Gastrocnemius medialis (tissue), 4 donors: ENCODE measurements at regions not wholly inside any gene's neighbourhood (a gene's known extent, or its start where the extent isn't known, plus 50 kb on each side); places are given as distances from the start of the nearest gene placed in this dataset.

Source experiments
- ATAC-seq, 2 donors: fragments of 150-250 bp; one replicate each; pipeline ENCODE4 v1.9.1; 2016
- DNase-seq, 2 donors: peaks; one replicate each; pipeline ENCODE4 v3.0.0-alpha.2; 2019
- H3K27ac ChIP-seq, 4 donors: fragments of 200-600 bp; sonication (generic); 1 replicate in 1 of 4; 2 replicates in 3 of 4; pipeline ENCODE4 v1.5.1; 2016 to 2018; ENCODE audit warnings: mild to moderate bottlenecking in 2 of 4, moderate library complexity in 1 of 4
- H3K27me3 ChIP-seq, 3 donors: fragments of 200-600 bp; sonication (generic) in 2 of 3; 1 replicate in 1 of 3; 2 replicates in 2 of 3; pipeline versions ENCODE4 v1.5.1 to v1.6.0; 2016 to 2019; ENCODE audit warnings: mild to moderate bottlenecking in 1 of 3, moderate library complexity in 1 of 3
- H3K36me3 ChIP-seq, 2 donors: fragments of 200-600 bp; sonication (generic) in 1 of 2; one replicate each; pipeline ENCODE4 v1.5.1; 2017 to 2018
- H3K4me1 ChIP-seq, 2 donors: fragments of 200-600 bp; sonication (generic) in 1 of 2; one replicate each; pipeline ENCODE4 v1.5.1; 2016 to 2017; ENCODE audit warnings: mild to moderate bottlenecking in 2 of 2
- H3K4me3 ChIP-seq, 4 donors: fragments of 200-600 bp; sonication (generic) in 3 of 4; 1 replicate in 1 of 4; 2 replicates in 3 of 4; pipeline ENCODE4 v1.5.1; 2016 to 2019; ENCODE audit warnings: mild to moderate bottlenecking in 2 of 4
- H3K9me3 ChIP-seq, 3 donors: fragments of 200-600 bp; sonication (generic) in 2 of 3; 1 replicate in 1 of 3; 2 replicates in 2 of 3; pipeline ENCODE4 v1.5.1; 2016 to 2019
- POLR2A ChIP-seq, 2 donors: fragments of 450-650 bp; IDR thresholded peaks; one replicate each; pipeline ENCODE4 v1.6.1; 2017; ENCODE audit warnings: antibody characterized with exemption in 2 of 2, mild to moderate bottlenecking in 2 of 2, moderate library complexity in 2 of 2
- in situ Hi-C, 4 donors: fragments of 200-750 bp; cut with MboI; loops; one replicate each; pipeline versions ENCODE4 v1.15.0 to v1.8.0; 2017; ENCODE audit warnings: low sequenced_read_pairs in 4 of 4
- intact Hi-C: fragments of 100-400 bp; cut with DNase I; formaldehyde crosslinking; loops from one replicate; pipeline ENCODE4 v1.15.1; 2023; ENCODE audit warnings: low total_unique reads
- TF ChIP-seq, protein P1 (sequence below), 5 experiments: fragments of 450-650 bp in 3 of 5; fragments of 200-600 bp in 2 of 5; sonication (generic) in 2 of 5; IDR thresholded peaks in 4 of 5; conservative IDR thresholded peaks in 1 of 5; 1 replicate in 4 of 5; 2 replicates in 1 of 5; pipeline ENCODE4 v1.5.1; 2016 to 2019; ENCODE audit warnings: antibody characterized with exemption in 5 of 5, mild to moderate bottlenecking in 3 of 5, moderate library complexity in 3 of 5

DNA sequence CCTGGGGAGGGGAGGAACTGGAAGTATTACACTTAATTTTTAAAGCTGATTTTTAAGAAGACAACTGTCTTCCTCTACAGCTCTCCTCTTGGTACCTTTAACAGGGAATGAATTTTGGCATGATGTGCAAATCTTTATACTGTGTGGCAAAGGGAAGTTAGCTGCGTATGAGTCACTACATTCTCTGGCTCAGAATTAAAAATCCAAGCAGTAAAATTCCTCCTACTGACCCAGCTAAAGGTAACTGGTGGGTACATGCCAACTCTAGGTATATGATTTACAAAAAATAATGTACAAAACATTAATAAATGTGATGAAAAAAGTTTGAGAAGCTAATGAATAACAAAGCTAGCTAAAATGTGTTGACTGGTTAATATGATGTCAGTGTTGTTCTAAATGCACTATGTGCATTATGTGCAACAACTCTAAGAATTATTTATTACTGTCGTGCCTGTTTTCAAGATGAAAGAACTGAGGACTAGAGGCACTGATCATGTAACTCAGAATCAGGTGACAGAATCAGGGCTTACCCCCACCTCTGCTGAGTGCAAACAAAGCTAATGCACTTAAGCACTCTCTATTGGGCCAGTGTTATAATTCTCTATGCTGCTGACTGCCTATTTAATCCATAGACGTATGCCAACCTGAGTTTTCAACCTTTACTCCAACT is 194.7 kb upstream of the CADPS start:
- Histone ChIP-seq H3K4me3 (no peak overlapping the region), H3K27ac (no peak overlapping the region), H3K27me3 (no peaks in the 10 kb centered on the region), H3K4me1 (no peaks in the 10 kb centered on the region), H3K36me3 (no peaks in the 10 kb centered on the region), H3K9me3 (no peaks in the 10 kb centered on the region)
- no peak for TF ChIP-seq POLR2A (IDR thresholded peaks at IDR 0.05)
- TF ChIP-seq, protein P1, sequence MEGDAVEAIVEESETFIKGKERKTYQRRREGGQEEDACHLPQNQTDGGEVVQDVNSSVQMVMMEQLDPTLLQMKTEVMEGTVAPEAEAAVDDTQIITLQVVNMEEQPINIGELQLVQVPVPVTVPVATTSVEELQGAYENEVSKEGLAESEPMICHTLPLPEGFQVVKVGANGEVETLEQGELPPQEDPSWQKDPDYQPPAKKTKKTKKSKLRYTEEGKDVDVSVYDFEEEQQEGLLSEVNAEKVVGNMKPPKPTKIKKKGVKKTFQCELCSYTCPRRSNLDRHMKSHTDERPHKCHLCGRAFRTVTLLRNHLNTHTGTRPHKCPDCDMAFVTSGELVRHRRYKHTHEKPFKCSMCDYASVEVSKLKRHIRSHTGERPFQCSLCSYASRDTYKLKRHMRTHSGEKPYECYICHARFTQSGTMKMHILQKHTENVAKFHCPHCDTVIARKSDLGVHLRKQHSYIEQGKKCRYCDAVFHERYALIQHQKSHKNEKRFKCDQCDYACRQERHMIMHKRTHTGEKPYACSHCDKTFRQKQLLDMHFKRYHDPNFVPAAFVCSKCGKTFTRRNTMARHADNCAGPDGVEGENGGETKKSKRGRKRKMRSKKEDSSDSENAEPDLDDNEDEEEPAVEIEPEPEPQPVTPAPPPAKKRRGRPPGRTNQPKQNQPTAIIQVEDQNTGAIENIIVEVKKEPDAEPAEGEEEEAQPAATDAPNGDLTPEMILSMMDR (IDR thresholded peaks at IDR 0.05 in 4 of 5, conservative IDR thresholded peaks at IDR 0.05 in 1 of 5): no peak
- in situ Hi-C loops: no loop called here
- intact Hi-C loops: no loop called here
- DNase-seq: no peak
- no peak for ATAC-seq

DNA sequence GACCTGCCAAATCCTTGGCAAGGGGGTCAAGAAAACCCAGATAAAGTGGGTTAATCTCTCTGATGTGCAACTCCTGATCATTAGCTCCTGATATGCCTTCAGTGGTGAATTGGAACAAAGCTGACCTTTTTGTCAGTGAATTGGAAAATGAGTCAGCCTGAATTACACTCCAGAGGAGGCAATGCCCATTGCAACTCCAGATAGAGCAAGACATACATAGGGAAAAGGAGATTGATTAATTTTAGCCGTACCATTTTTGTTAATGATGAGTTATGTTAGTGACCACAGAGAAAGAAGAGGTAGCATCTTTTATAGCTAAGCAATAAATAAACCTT is 195.2 kb upstream of the CADPS start:
- ATAC-seq (no peak), DNase-seq (no peak)
- H3K4me1 ChIP-seq: no peaks in the 10 kb centered on the region
- H3K27ac ChIP-seq: no peak overlapping the region
- H3K36me3 ChIP-seq: no peaks in the 10 kb centered on the region
- H3K9me3 ChIP-seq: no peaks in the 10 kb centered on the region
- intact Hi-C loops: no loop called here
- no peaks in the 10 kb centered on the region for H3K27me3 ChIP-seq
- TF ChIP-seq, protein P1 (IDR thresholded peaks at IDR 0.05 in 4 of 5, conservative IDR thresholded peaks at IDR 0.05 in 1 of 5): no peak
- TF ChIP-seq POLR2A (IDR thresholded peaks at IDR 0.05): no peak
- in situ Hi-C loops: no loop called here
- H3K4me3 ChIP-seq: no peak overlapping the region

DNA sequence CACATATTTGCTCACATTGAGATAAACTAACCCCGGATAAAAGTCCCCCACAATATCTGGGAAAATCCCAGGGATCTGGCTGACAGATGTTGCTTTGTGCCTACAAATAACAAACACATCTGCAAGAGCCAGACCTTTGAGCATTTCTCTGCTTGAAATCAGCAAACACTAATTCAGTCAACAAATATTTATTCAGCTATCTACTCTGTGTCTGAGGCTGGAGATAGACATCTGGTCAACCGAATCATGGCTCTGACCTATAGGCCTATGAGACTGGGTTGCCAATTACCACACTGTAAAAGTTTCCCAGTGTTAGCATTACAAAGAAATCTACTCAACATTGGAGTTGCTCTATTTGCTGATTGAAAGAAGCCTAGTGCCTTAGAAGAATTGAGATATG is 201.1 kb upstream of the CADPS start:
- no peaks in the 10 kb centered on the region for H3K9me3 ChIP-seq
- ATAC-seq: no peak
- H3K4me1 ChIP-seq: no peaks in the 10 kb centered on the region
- intact Hi-C loops: no loop called here
- TF ChIP-seq, protein P1 (IDR thresholded peaks at IDR 0.05 in 4 of 5, conservative IDR thresholded peaks at IDR 0.05 in 1 of 5): no peak
- no peak for TF ChIP-seq POLR2A (IDR thresholded peaks at IDR 0.05)
- no peak overlapping the region for H3K27ac ChIP-seq
- H3K36me3 ChIP-seq: no peaks in the 10 kb centered on the region
- in situ Hi-C loops: no loop called here
- no peak for DNase-seq
- no peaks in the 10 kb centered on the region for H3K27me3 ChIP-seq
- no peak overlapping the region for H3K4me3 ChIP-seq

DNA sequence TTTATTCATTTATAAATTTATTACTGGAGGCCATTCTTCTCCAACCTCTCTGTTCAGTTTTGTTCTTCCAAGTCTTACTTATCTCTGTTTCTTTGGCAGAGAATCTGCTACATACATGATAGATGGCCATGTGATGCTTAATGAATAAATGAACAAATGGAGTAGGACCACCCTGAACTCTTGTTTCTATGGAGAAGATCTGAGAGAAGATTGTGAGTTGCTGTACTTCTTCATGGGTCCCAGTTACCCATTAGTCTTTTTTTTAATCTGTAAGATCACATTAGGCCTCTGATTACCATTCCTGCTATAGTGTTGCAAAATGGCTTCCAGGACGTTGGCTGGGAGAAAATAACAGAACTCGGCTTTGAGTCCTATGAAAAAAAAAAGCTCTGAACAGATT is 191.9 kb upstream of the SYNPR start:
- intact Hi-C loops: no loop called here
- no peaks in the 10 kb centered on the region for H3K4me1 ChIP-seq
- no peak for DNase-seq
- H3K9me3 ChIP-seq: no peaks in the 10 kb centered on the region
- H3K27me3 ChIP-seq: no peaks in the 10 kb centered on the region
- ATAC-seq: no peak
- in situ Hi-C loops: no loop called here
- no peak overlapping the region for H3K4me3 ChIP-seq
- H3K36me3 ChIP-seq: no peaks in the 10 kb centered on the region
- TF ChIP-seq, protein P1 (IDR thresholded peaks at IDR 0.05 in 4 of 5, conservative IDR thresholded peaks at IDR 0.05 in 1 of 5): no peak
- TF ChIP-seq POLR2A (IDR thresholded peaks at IDR 0.05): no peak
- H3K27ac ChIP-seq: no peak overlapping the region
